Activated naive CD8-positive, alpha-beta T cell treated with anti-CD3 and anti-CD28 coated beads for 36 hours (primary cell): ENCODE measurements at regions not wholly inside any gene's neighbourhood (a gene's known extent, or its start where the extent isn't known, plus 50 kb on each side); places are given as distances from the start of the nearest gene placed in this dataset.

ENCODE experiments used
- DNase-seq: peaks from one replicate; pipeline ENCODE4 v3.0.0; 2021
- H3K27ac Mint-ChIP-seq: one replicate; pipeline ENCODE4 v1.8.0; 2022; ENCODE audit warnings: mild to moderate bottlenecking, moderate library complexity, mixed read lengths
- H3K27me3 Mint-ChIP-seq: one replicate; pipeline ENCODE4 v1.8.0; 2022; ENCODE audit warnings: mild to moderate bottlenecking, mixed read lengths
- H3K36me3 Mint-ChIP-seq: one replicate; pipeline ENCODE4 v1.8.0; 2021; ENCODE audit warnings: mild to moderate bottlenecking, mixed read lengths
- H3K4me1 Mint-ChIP-seq: one replicate; pipeline ENCODE4 v1.8.0; 2021; ENCODE audit warnings: mixed read lengths
- H3K4me3 Mint-ChIP-seq: one replicate; pipeline ENCODE4 v1.8.0; 2022; ENCODE audit warnings: mild to moderate bottlenecking, moderate library complexity, mixed read lengths
- H3K9me3 Mint-ChIP-seq: one replicate; pipeline ENCODE4 v1.8.0; 2022; ENCODE audit warnings: mixed read lengths

DNA sequence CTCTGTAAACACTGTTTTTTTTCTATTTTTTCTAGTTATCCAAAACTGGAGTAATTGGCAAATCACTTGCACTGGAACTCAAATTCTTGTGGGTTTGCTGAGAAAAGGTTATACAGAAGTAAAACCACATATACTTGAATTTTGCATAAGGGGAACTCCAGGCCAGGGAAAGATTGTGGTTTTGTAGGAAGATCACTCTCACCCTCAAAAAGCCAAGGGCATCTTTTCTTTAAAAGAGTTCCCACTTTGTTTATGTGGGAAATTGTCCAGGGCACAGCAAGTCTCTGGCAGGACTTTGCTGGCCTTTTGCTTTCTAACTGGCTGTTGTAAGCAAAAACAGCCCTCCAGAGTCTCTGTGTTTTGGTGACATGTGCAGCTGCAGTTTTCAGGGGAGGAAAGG lies 340.3 kb upstream of the RBMS3 start:
- DNase-seq: no peak
- Mint-ChIP-seq H3K27ac (no peak overlapping the region), H3K36me3 (peaks cover 4% of the 10 kb centered on the region)

DNA sequence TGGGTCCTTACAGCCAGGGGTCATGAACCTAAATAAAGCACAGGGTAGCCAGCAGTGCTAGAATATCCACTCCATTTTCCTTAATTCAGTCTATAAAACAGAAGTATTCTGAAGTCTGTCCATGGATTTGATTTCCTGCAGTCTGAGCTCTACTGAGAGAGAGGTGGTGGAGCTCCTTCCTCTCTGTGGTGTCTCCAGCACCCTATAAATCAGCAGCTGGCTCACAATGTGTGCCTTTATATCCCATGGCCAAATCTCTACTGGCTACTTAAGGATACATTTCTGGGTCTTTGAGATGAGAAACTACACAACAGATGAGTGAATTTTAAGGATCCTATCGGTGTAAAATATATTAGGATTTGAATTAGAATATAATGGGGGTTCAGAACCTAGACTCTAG lies 339.9 kb upstream of the RBMS3 start:
- Mint-ChIP-seq H3K36me3 (peaks cover 4% of the 10 kb centered on the region), H3K27me3 (peaks cover 30% of the 10 kb centered on the region), H3K9me3 (peaks cover 2% of the 10 kb centered on the region), H3K4me3 (no peak overlapping the region), H3K27ac (no peak overlapping the region), H3K4me1 (peaks cover 16% of the 10 kb centered on the region)
- no peak for DNase-seq

More for the DNA sequence above, 340.3 kb upstream of the RBMS3 start:
- peaks cover 27% of the 10 kb centered on the region for H3K27me3 Mint-ChIP-seq
- H3K9me3 Mint-ChIP-seq: peaks cover 2% of the 10 kb centered on the region
- H3K4me1 Mint-ChIP-seq: peaks cover 16% of the 10 kb centered on the region
- H3K4me3 Mint-ChIP-seq: no peak overlapping the region

DNA sequence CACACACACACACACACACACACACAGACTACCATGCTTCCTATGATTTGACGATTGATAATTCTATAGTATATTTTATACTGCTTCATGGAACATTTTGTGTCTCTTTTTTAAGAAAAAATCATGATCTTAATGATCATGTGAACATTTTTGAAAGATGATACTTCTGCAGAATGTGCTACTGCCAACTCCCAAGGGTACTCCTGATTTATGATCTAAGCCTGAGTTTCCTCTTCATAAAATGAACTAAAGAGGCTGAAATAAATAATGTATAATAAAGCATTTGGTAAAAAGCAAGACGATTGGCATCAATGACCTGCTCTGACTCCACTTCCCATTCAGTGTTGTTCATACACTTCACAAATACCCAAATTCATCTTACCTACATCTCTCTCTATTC lies 333.8 kb upstream of the RBMS3 start:
- H3K4me3 Mint-ChIP-seq: no peak overlapping the region
- H3K27me3 Mint-ChIP-seq: peaks cover 9% of the 10 kb centered on the region
- no peaks in the 10 kb centered on the region for H3K9me3 Mint-ChIP-seq
- H3K27ac Mint-ChIP-seq: no peak overlapping the region
- no peaks in the 10 kb centered on the region for H3K4me1 Mint-ChIP-seq
- H3K36me3 Mint-ChIP-seq: no peaks in the 10 kb centered on the region
- no peak for DNase-seq

DNA sequence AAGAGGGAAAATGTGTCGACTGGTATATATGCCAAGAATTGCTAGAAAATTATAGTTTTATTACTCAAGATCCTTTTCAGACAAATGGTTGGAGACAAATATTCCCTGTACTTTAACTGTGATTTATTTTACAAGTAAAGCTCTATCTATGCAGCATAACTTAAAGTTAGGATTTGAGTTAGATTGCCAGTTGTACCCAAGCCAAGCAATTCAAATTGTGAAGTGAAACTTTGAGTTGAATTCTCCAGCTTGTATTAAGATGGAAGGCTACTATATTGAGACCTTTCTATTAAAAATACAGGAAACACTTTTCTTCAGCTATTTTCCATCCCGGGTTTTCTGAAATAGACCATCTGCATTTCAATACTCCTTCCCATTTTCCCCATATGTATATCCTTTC lies 333.1 kb upstream of the RBMS3 start:
- no peak for DNase-seq
- no peaks in the 10 kb centered on the region for H3K36me3 Mint-ChIP-seq
- peaks cover 9% of the 10 kb centered on the region for H3K27me3 Mint-ChIP-seq
- no peaks in the 10 kb centered on the region for H3K4me1 Mint-ChIP-seq
- no peak overlapping the region for H3K27ac Mint-ChIP-seq
- H3K4me3 Mint-ChIP-seq: no peak overlapping the region
- no peaks in the 10 kb centered on the region for H3K9me3 Mint-ChIP-seq

DNA sequence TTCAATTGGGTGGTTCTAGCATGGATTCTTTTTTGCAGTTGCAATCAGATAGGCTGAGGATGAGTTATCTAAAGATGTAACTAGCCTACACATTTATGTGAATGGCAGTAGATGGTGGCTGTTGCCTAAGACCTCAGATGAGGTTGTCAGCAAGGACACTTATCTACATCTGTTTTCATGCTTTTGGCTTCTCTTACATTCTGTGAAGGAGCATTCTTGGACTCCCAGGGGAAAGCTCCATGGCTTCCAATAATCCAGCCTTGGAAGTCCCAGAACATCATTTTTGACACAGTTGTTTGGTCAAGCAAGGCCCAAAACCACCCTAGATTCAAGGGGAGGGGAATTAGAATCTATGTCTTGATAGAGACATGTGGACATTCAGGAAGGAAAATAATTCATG lies 332.2 kb upstream of the RBMS3 start:
- Mint-ChIP-seq H3K4me1 (no peaks in the 10 kb centered on the region), H3K27ac (no peak overlapping the region), H3K36me3 (no peaks in the 10 kb centered on the region), H3K27me3 (peaks cover 9% of the 10 kb centered on the region), H3K9me3 (no peaks in the 10 kb centered on the region), H3K4me3 (no peak overlapping the region)
- DNase-seq: no peak

DNA sequence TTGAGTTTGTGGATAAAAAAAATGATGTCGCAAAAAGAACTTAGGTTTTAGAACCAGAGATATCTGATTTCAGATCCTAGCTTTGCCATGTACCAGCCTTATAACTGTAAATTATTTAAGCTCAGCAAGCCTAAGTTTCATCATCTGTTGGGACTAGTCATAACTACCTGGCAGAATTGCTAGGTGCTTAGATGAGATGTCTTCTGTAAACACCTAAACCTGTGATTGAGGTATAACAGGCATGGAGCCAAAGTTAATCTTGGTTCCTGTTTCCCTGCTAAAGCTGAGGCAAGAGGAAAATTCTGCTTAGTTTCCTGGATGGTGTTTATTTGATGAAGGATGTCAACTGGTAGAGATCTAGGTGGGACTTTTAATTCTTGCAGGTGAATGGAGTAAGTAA lies 331.3 kb upstream of the RBMS3 start:
- H3K36me3 Mint-ChIP-seq: no peaks in the 10 kb centered on the region
- no peaks in the 10 kb centered on the region for H3K9me3 Mint-ChIP-seq
- no peak for DNase-seq
- H3K4me1 Mint-ChIP-seq: no peaks in the 10 kb centered on the region
- peaks cover 5% of the 10 kb centered on the region for H3K27me3 Mint-ChIP-seq
- no peak overlapping the region for H3K27ac Mint-ChIP-seq
- no peak overlapping the region for H3K4me3 Mint-ChIP-seq

DNA sequence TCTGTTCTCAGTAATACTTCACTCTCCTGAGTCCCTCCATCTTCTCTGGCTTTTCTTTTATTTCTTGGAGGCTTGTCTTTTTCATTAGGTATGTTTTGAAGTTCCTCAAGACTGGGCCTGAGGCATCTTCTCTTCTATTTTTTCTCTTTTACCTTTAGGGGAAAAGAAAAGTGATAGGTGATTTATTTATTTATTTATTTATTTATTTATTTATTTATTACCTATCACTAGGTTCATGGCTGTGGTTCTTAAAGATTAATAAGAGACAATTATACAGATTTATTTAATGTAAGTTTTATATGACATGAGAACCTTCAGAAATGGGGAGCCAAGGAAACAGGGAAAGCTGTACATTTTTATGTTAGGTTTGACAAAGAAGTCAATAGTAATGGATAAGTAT lies 330.3 kb upstream of the RBMS3 start:
- H3K27me3 Mint-ChIP-seq: peaks cover 4% of the 10 kb centered on the region
- H3K4me1 Mint-ChIP-seq: no peaks in the 10 kb centered on the region
- H3K9me3 Mint-ChIP-seq: no peaks in the 10 kb centered on the region
- H3K27ac Mint-ChIP-seq: no peak overlapping the region
- no peak for DNase-seq
- no peaks in the 10 kb centered on the region for H3K36me3 Mint-ChIP-seq
- no peak overlapping the region for H3K4me3 Mint-ChIP-seq

DNA sequence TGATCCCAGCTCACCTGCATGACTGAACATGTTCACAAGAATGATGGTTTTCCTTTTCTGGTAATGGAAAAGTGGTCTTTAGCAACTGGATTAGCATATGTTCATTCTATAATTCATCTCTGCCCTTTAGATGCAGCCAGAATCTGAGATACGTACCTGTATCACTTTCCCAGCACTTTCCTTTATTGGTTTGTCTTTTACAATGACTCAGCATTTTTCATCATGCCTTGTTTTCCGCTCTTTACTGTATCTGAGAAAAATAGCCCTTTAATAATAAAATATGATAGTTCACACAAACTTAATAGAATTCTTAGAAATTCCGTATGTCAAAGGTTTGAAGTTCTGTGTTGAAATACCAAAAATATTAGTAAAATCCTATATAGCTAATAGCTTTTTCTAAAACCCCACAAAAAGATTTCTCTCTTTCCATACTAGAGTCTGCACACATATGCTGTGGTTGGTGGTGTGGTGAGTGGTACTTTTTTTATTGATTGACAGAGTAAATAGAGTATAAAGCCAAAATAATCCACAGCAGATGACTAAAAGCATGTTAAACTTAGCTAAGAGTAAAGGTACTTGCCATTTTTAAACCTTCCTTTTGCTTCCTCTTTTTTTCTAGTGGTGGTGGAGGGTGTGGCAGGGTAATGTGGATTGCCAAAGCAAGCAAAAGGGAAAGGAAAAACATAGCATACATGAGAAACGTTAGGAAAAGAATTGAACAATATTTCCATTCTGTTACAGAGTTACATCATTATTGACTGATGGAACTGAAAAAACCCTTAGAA lies 328.9 kb upstream of the RBMS3 start:
- no peaks in the 10 kb centered on the region for H3K36me3 Mint-ChIP-seq
- no peak overlapping the region for H3K4me3 Mint-ChIP-seq
- H3K4me1 Mint-ChIP-seq: no peaks in the 10 kb centered on the region

DNA sequence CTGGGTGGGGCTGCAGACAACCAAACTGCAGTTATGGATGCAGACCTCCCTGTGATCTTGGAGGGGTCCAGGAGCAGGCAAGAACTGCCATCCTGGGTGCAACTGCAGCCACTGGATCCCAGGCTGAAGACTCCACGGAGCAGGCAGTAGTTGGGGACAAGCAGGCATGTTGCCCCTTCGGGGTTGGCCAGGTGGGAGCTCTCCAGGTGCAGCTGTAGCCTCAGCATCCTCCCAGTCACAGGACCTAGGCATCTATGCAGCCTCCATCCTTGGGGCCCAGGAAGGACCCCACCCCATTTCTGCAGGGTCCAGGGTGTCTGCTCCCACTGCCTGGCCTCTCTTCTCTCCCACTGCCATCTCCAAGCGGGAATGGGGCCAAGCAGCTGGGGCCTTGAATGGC lies 322.2 kb upstream of the RBMS3 start:
- H3K27me3 Mint-ChIP-seq: no peaks in the 10 kb centered on the region
- H3K4me3 Mint-ChIP-seq: no peak overlapping the region
- no peaks in the 10 kb centered on the region for H3K36me3 Mint-ChIP-seq
- no peak for DNase-seq
- H3K9me3 Mint-ChIP-seq: peaks cover 4% of the 10 kb centered on the region
- no peaks in the 10 kb centered on the region for H3K4me1 Mint-ChIP-seq
- H3K27ac Mint-ChIP-seq: no peak overlapping the region

More for the DNA sequence above, 328.9 kb upstream of the RBMS3 start:
- no peak overlapping the region for H3K27ac Mint-ChIP-seq
- no peaks in the 10 kb centered on the region for H3K27me3 Mint-ChIP-seq
- H3K9me3 Mint-ChIP-seq: no peaks in the 10 kb centered on the region
- no peak for DNase-seq

DNA sequence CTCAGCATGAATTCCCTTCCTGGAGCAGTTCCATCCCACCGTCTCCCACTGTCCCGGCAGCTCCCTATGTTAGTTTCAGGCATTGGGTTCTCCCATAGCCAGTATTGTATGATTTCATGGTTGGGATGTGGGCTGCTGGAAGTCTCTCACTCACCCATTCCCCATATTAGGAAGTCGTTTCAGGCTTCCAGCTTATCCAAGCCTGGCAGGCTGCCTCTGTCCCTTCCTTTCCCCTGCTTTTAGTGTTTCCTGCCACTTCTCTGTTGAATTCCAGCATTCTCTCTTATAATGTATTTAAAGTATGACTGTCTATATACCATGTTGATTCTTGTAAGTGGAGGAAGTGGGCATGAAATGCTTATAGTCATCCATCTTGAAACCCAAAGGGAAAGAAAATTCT lies 309.7 kb upstream of the RBMS3 start:
- no peak for DNase-seq
- peaks cover 3% of the 10 kb centered on the region for H3K4me1 Mint-ChIP-seq
- H3K36me3 Mint-ChIP-seq: no peaks in the 10 kb centered on the region
- H3K9me3 Mint-ChIP-seq: peaks cover 18% of the 10 kb centered on the region
- no peak overlapping the region for H3K27ac Mint-ChIP-seq
- peaks cover 13% of the 10 kb centered on the region for H3K27me3 Mint-ChIP-seq
- no peak overlapping the region for H3K4me3 Mint-ChIP-seq

DNA sequence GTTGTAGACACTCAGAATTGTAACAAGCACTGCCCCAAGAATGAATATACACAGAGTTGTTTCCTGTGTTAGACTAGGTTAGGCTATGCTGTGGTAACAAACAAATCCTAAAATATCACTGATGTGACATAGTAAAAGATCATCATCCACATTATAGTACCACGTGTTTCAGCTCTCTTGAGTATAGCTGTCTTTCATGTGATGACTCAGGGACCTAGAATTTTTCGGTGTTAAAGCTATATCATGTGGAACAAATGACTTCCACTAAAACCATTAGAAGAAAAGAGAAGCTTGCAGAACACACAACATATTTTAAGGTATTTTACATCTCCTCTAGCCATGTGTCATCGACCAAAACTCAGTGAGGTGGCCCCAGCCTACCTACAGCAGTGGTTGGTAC lies 307.9 kb upstream of the RBMS3 start:
- H3K9me3 Mint-ChIP-seq: peaks cover 15% of the 10 kb centered on the region
- no peak for DNase-seq

DNA sequence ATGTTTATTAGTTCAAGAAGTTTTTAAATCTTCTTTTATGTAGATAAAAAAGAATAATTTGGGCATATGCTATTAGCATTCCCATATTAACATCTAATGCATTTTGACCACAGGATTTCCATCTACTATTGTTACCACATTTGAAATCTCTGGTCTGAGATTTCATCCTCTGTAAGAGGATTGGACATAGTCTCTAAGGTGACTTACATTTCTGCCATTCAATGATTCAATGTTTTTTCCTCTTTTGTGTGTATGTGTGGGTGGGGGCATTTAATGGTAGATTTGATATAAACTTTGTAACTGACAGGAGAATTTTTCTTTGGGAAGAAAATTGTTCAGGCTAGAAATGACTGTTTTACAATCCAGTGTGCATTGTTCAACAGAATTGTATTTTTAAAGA lies 307.3 kb upstream of the RBMS3 start:
- Mint-ChIP-seq H3K36me3 (no peaks in the 10 kb centered on the region), H3K9me3 (peaks cover 12% of the 10 kb centered on the region), H3K4me3 (no peak overlapping the region), H3K27ac (no peak overlapping the region), H3K4me1 (peaks cover 3% of the 10 kb centered on the region), H3K27me3 (peaks cover 4% of the 10 kb centered on the region)
- no peak for DNase-seq

More for the DNA sequence above, 307.9 kb upstream of the RBMS3 start:
- Mint-ChIP-seq H3K36me3 (no peaks in the 10 kb centered on the region), H3K4me1 (peaks cover 3% of the 10 kb centered on the region), H3K27ac (no peak overlapping the region), H3K4me3 (no peak overlapping the region), H3K27me3 (peaks cover 5% of the 10 kb centered on the region)

DNA sequence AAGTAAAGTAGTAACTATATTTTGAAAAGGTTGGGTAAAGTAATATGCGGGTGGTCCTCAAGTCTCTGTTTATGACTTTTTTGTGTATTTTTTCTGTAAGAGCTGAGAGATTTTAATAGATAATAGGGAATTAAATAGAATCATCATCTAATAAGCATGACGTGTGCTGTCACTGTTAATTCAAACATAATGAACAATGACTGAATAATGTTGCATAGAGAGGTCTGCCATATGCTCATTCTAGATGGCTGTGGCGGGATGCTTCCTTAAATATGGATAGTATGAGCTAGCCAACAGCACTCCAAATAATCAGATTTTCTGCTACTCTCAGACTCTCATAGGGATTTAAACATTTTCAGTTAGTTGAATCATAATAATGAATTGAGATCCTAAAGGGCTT lies 302.8 kb upstream of the RBMS3 start:
- no peak overlapping the region for H3K4me3 Mint-ChIP-seq

DNA sequence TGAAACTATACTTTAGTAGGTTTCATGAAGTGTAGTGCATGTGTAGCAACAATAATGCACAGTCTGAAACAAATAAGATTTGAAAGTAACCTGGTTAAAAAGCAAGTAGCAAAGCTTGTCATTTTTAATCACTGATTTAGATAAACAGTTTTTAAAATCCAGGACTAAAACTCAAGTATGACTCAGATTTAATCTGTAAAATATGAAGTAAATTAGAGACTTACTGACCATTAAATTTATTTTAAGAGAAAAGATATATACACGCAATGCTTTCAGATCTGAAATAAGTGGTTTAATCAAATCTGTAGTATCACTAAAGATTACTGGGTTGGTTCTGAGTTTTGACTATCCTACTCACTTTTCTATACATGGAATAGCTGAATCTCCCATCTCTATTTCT lies 300.7 kb upstream of the RBMS3 start:
- DNase-seq: no peak
- H3K4me1 Mint-ChIP-seq: no peaks in the 10 kb centered on the region
- H3K27me3 Mint-ChIP-seq: peaks cover 4% of the 10 kb centered on the region
- no peak overlapping the region for H3K27ac Mint-ChIP-seq
- peaks cover 2% of the 10 kb centered on the region for H3K9me3 Mint-ChIP-seq
- no peak overlapping the region for H3K4me3 Mint-ChIP-seq
- no peaks in the 10 kb centered on the region for H3K36me3 Mint-ChIP-seq

More for the DNA sequence above, 302.8 kb upstream of the RBMS3 start:
- H3K4me1 Mint-ChIP-seq: peaks cover 2% of the 10 kb centered on the region
- no peak overlapping the region for H3K27ac Mint-ChIP-seq
- H3K36me3 Mint-ChIP-seq: no peaks in the 10 kb centered on the region
- no peak for DNase-seq
- H3K27me3 Mint-ChIP-seq: peaks cover 4% of the 10 kb centered on the region
- H3K9me3 Mint-ChIP-seq: peaks cover 4% of the 10 kb centered on the region

DNA sequence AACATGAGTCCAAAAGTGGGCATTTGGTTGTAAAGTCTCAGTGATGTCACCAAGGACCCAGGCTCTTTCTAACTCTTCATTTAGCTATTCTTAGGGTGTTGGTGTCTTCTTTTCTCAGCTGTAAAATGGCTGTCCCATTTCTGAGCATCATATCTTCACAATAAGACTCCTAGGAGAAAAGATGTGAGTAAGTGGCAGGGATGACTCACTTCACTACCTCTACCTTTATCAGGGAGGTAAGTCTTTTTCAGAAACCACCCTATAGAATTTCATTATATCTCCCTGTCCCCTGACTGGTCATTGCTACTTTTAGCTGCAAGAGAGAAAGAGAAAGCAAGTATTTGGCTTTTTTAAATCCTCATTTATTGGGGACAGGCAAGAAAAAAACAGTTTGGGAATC lies 300.2 kb upstream of the RBMS3 start:
- Mint-ChIP-seq H3K27ac (no peak overlapping the region), H3K27me3 (peaks cover 4% of the 10 kb centered on the region), H3K9me3 (peaks cover 2% of the 10 kb centered on the region), H3K4me3 (no peak overlapping the region), H3K4me1 (no peaks in the 10 kb centered on the region), H3K36me3 (no peaks in the 10 kb centered on the region)
- no peak for DNase-seq

DNA sequence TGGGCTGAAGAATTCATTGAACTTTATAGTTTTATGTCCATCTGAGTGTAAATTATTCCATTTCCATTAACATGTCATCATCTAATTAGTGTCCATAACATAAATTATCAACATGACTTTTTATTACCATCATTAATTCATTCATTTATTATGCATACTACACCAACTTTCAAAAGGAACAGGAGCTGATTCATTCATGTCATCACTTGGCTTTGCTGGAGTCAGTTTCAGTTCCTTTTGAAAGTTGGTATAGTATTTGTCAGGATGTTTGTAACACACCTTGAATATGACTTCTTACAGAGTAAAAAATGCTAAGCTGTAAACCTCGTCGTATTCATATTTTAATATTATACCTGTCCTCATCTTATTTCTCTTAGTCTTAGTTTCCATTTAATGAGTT lies 298.0 kb upstream of the RBMS3 start:
- no peaks in the 10 kb centered on the region for H3K36me3 Mint-ChIP-seq
- H3K27me3 Mint-ChIP-seq: no peaks in the 10 kb centered on the region
- no peaks in the 10 kb centered on the region for H3K9me3 Mint-ChIP-seq
- H3K4me1 Mint-ChIP-seq: no peaks in the 10 kb centered on the region
- DNase-seq: no peak
- no peak overlapping the region for H3K27ac Mint-ChIP-seq
- H3K4me3 Mint-ChIP-seq: no peak overlapping the region
